Neural crest cell (in vitro differentiated cells): ENCODE measurements at regions not wholly inside any gene's neighbourhood (a gene's known extent, or its start where the extent isn't known, plus 50 kb on each side); places are given as distances from the start of the nearest gene placed in this dataset.

Experiments
- DNase-seq: peaks from one replicate; pipeline ENCODE4 v3.0.0; 2021; ENCODE audit warnings: low read depth, mixed read lengths, low spot score
- H3K27ac Mint-ChIP-seq: one replicate; pipeline ENCODE4 v1.8.0; 2021; ENCODE audit warnings: mild to moderate bottlenecking, mixed read lengths; ENCODE audit not compliant: unreplicated experiment
- H3K27me3 Mint-ChIP-seq: 2 replicates; pipeline ENCODE4 v1.8.0; 2021; ENCODE audit warnings: low read depth, mild to moderate bottlenecking, mixed read lengths
- H3K36me3 Mint-ChIP-seq: 2 replicates; pipeline ENCODE4 v1.8.0; 2021; ENCODE audit warnings: low read depth, mild to moderate bottlenecking, mixed read lengths
- H3K4me1 Mint-ChIP-seq: 2 replicates; pipeline ENCODE4 v1.8.0; 2021; ENCODE audit warnings: mixed read lengths
- H3K4me3 Mint-ChIP-seq: one replicate; pipeline ENCODE4 v1.8.0; 2021; ENCODE audit warnings: mild to moderate bottlenecking, mixed read lengths
- H3K9me3 Mint-ChIP-seq: 2 replicates; pipeline ENCODE4 v1.8.0; 2021; ENCODE audit warnings: mixed read lengths
- CTCF ChIP-seq: fragments of 200-600 bp; sonication (generic); conservative IDR thresholded peaks from 2 replicates; pipeline ENCODE4 v1.5.0; 2021; ENCODE audit warnings: antibody characterized with exemption, mild to moderate bottlenecking

DNA sequence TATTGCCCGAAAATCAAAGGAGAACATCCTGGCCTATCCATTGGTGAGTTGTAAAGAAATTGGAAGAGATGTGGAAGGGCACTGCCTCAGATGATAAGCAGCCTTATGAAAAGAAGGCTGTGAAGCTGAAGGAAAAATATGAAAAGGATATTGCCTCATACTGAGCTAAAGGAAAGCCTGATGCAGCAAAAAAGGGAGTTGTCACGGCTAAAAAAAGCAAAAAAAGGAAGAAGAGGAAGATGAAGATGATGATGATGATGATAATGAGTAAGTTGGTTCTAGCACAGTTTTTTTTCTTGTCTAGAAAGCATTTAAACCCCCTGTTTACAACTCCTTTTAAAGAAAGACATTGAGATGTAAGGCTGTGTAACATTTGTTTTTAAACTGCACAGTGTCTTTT, 59.8 kb upstream of the ZBED3 start:
- H3K4me3 Mint-ChIP-seq, result no peak overlapping the region
- no peaks in the 10 kb centered on the region for H3K9me3 Mint-ChIP-seq
- DNase-seq, result no peak
- peaks cover 2% of the 10 kb centered on the region for H3K36me3 Mint-ChIP-seq
- TF ChIP-seq CTCF, result no peak
- no peaks in the 10 kb centered on the region for H3K27me3 Mint-ChIP-seq
- no peaks in the 10 kb centered on the region for H3K4me1 Mint-ChIP-seq
- H3K27ac Mint-ChIP-seq, result no peak overlapping the region

GRCh38 chr5:77145666-77146065, 58.6 kb upstream of the ZBED3 start:
- Mint-ChIP-seq H3K36me3 (peaks cover 2% of the 10 kb centered on the region), H3K27me3 (no peaks in the 10 kb centered on the region), H3K4me3 (no peak overlapping the region), H3K27ac (no peak overlapping the region), H3K4me1 (no peaks in the 10 kb centered on the region), H3K9me3 (no peaks in the 10 kb centered on the region)
- TF ChIP-seq CTCF, result no peak
- DNase-seq, result no peak

- no peak overlapping the region for H3K4me3 Mint-ChIP-seq
- no peaks in the 10 kb centered on the region for H3K27me3 Mint-ChIP-seq
- peaks cover 2% of the 10 kb centered on the region for H3K36me3 Mint-ChIP-seq
- H3K9me3 Mint-ChIP-seq, result no peaks in the 10 kb centered on the region
- H3K4me1 Mint-ChIP-seq, result peaks cover 2% of the 10 kb centered on the region
- DNase-seq, result no peak
- H3K27ac Mint-ChIP-seq, result no peak overlapping the region
- TF ChIP-seq CTCF, result peak; percentile 12
Observed at GRCh38 chr5:77144837-77145139, 57.7 kb upstream of the ZBED3 start.

DNA sequence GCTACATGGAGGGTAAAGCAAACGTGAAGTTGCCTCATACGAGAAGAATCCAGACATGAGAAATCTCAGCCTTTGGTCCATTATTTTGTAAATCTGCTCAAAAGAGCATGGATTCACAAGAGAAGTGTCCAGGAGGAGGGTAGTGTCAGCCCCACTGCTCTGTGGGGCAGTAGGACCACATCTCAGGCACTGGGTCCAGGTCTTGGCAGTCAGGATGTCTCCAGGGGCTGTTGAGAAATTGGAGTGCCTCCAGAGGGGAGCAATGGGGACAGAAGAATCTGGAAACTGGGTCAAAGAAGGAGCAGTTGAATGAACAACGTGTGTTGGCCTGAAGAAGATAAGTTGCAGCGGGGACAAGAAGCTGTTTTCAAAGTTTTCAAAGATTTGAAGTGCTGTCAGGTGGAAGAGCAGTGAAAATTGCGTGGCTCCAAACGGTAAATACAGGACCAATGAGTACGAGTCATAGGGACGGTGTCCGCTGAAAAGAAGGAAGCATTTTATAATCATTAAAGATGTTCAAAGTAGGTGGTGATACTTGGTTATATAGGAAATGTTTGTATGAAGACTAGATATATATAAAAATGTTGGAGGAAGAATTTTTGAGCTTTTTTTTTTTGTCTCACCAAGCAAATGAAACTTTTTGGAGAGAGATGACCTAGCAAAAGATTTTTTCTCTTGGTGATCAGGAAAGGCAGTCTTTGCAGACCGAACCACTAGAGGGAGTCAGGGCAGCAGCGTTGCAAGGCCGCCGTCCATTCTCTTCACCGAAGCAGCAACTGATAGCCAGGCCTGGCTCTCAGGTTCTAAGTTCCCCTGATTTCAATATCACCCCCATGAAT, 57.1 kb upstream of the ZBED3 start:
- H3K27ac Mint-ChIP-seq, result no peak overlapping the region
- H3K4me3 Mint-ChIP-seq, result no peak overlapping the region
- H3K4me1 Mint-ChIP-seq, result peaks cover 7% of the 10 kb centered on the region
- TF ChIP-seq CTCF, result peak; percentile 93
- H3K9me3 Mint-ChIP-seq, result no peaks in the 10 kb centered on the region
- DNase-seq, result peak; percentile 63
- no peaks in the 10 kb centered on the region for H3K27me3 Mint-ChIP-seq
- H3K36me3 Mint-ChIP-seq, result peaks cover 2% of the 10 kb centered on the region

DNA sequence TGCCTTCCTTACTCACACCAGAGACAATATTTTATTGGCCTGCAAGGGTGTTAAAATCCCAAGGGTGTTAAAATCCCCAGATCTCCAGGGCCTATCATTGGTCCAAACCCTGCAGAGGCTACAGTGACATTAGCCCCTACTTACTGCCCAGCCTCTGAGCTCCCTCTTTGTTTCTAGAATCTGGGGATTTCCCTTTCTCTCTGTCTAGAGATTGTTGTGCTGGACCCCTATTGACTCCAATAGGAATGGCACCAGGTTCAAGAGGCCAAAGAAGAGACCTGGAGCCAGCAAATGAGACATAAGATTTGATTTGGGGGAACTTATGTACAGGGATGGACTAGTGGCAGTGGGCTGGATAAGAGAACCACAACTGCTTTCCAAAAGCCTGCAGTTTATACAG, 53.3 kb upstream of the ZBED3 start:
- Mint-ChIP-seq H3K36me3 (no peaks in the 10 kb centered on the region), H3K4me3 (no peak overlapping the region), H3K9me3 (no peaks in the 10 kb centered on the region), H3K4me1 (peaks cover 14% of the 10 kb centered on the region), H3K27ac (no peak overlapping the region), H3K27me3 (no peaks in the 10 kb centered on the region)
- no peak for DNase-seq
- TF ChIP-seq CTCF, result no peak
